Esophagus squamous epithelium (tissue), 4 donors: ENCODE measurements at regions not wholly inside any gene's neighbourhood (a gene's known extent, or its start where the extent isn't known, plus 50 kb on each side); places are given as distances from the start of the nearest gene placed in this dataset.

ENCODE experiments used
- POLR2A ChIP-seq, 4 donors: fragments of 450-650 bp; IDR thresholded peaks; one replicate each; pipeline ENCODE4 v1.6.1; 2017; ENCODE audit warnings: antibody characterized with exemption in 4 of 4, mild to moderate bottlenecking in 4 of 4, moderate library complexity in 3 of 4
- TF ChIP-seq, protein P1 (sequence below), 6 experiments: fragments of 450-650 bp in 4 of 6; fragments of 200-600 bp in 2 of 6; sonication (generic) in 2 of 6; IDR thresholded peaks; one replicate each; pipeline ENCODE4 v1.5.1; 2016 to 2019; ENCODE audit warnings: antibody characterized with exemption in 6 of 6, mild to moderate bottlenecking in 4 of 6, moderate library complexity in 4 of 6

DNA sequence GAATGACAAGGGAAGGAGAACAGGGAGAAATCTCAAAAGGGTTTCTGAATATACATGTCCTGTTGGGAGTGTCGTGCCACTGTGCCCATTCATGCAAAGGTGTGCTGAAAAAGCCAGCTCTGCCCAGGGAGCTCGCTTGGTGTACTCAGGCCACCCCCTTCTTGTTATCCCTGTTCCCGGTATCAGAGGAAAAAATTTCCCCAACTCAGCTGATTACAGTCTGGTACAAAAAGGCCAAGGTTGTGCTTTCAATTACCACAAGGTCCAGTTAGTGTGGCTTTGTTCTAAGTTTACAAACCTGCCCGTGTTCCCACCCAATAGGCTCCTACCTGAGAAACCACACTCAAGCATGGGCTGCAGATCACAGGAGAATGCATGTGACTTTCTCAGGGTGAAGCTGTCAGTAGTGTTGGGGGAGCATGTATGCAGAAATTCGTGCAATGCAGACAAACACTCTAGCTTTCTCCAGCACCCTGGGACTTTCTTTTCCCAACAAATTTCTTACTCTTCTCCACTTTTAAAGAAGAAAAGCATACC is 648.5 kb downstream of the NR2F2 start:
- TF ChIP-seq, protein P1, sequence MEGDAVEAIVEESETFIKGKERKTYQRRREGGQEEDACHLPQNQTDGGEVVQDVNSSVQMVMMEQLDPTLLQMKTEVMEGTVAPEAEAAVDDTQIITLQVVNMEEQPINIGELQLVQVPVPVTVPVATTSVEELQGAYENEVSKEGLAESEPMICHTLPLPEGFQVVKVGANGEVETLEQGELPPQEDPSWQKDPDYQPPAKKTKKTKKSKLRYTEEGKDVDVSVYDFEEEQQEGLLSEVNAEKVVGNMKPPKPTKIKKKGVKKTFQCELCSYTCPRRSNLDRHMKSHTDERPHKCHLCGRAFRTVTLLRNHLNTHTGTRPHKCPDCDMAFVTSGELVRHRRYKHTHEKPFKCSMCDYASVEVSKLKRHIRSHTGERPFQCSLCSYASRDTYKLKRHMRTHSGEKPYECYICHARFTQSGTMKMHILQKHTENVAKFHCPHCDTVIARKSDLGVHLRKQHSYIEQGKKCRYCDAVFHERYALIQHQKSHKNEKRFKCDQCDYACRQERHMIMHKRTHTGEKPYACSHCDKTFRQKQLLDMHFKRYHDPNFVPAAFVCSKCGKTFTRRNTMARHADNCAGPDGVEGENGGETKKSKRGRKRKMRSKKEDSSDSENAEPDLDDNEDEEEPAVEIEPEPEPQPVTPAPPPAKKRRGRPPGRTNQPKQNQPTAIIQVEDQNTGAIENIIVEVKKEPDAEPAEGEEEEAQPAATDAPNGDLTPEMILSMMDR (IDR thresholded peaks at IDR 0.05): no peak
- TF ChIP-seq POLR2A (IDR thresholded peaks at IDR 0.05): no peak
